ENCODE measurements at regions not wholly inside any gene's neighbourhood (a gene's known extent, or its start where the extent isn't known, plus 50 kb on each side); places are given as distances from the start of the nearest gene placed in this dataset.

GRCh38 chr4:102429553-102429952 lies 71.6 kb upstream of the NFKB1 start:
- H3K4me3 ChIP-seq (ENCODE audit: low read depth, low read length) = no peak overlapping the region
- TF ChIP-seq, protein P1, sequence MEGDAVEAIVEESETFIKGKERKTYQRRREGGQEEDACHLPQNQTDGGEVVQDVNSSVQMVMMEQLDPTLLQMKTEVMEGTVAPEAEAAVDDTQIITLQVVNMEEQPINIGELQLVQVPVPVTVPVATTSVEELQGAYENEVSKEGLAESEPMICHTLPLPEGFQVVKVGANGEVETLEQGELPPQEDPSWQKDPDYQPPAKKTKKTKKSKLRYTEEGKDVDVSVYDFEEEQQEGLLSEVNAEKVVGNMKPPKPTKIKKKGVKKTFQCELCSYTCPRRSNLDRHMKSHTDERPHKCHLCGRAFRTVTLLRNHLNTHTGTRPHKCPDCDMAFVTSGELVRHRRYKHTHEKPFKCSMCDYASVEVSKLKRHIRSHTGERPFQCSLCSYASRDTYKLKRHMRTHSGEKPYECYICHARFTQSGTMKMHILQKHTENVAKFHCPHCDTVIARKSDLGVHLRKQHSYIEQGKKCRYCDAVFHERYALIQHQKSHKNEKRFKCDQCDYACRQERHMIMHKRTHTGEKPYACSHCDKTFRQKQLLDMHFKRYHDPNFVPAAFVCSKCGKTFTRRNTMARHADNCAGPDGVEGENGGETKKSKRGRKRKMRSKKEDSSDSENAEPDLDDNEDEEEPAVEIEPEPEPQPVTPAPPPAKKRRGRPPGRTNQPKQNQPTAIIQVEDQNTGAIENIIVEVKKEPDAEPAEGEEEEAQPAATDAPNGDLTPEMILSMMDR (IDR thresholded peaks at IDR 0.05; ENCODE audit: borderline replicate concordance, insufficient read depth, low read depth, low read length) = no peak

DNA sequence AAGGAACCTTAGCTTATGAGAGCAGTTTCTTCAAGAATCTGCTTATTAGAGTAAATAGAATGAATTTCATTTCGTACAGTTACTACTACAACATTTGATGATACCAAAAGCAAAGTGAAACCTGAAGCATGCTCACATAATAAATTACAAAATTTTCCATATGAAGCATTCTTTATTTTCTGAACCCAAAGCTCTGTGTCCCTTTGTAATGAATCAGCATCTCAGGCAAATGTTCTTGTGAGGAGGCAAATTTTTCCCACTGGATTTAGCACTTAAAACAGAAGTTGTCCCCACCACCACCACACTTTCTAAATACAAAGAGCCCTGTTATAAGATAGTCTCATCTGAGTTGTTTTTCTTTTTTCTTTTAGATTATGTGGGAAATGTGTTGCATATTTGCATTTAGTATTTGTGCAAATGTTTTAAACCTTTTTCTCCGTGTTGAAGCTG lies 70.7 kb upstream of the NFKB1 start:
- TF ChIP-seq, protein P1 (IDR thresholded peaks at IDR 0.05; ENCODE audit: borderline replicate concordance, insufficient read depth, low read depth, low read length) = no peak
- peak overlapping the region; percentile 35 for H3K4me3 ChIP-seq (ENCODE audit: low read depth, low read length)

GRCh38 chr4:102431608-102431961 lies 69.6 kb upstream of the NFKB1 start:
- no peak overlapping the region for H3K4me3 ChIP-seq (ENCODE audit: low read depth, low read length)
- TF ChIP-seq, protein P1 (IDR thresholded peaks at IDR 0.05; ENCODE audit: borderline replicate concordance, insufficient read depth, low read depth, low read length) = no peak

DNA sequence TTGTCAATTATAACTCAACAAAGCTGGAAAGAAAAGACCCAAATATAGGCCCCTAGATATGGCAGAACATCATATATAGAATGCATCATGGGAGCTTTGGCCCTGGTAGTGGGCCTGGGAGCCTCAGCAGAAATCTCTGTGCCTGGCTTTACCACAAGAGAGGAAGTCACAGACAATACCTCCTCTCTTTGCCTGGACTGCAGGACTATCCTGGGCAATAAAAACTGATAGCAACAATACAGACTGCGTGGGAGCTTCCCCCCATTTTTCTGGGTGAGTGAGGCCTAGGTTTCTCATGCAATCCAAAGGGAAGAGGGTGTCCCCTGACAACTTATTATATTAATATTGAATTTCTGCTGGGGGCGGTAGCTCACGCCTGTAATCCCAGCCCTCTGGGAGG lies 64.0 kb upstream of the NFKB1 start:
- H3K4me3 ChIP-seq (ENCODE audit: low read depth, low read length) = no peak overlapping the region
- TF ChIP-seq, protein P1 (IDR thresholded peaks at IDR 0.05; ENCODE audit: borderline replicate concordance, insufficient read depth, low read depth, low read length) = no peak

DNA sequence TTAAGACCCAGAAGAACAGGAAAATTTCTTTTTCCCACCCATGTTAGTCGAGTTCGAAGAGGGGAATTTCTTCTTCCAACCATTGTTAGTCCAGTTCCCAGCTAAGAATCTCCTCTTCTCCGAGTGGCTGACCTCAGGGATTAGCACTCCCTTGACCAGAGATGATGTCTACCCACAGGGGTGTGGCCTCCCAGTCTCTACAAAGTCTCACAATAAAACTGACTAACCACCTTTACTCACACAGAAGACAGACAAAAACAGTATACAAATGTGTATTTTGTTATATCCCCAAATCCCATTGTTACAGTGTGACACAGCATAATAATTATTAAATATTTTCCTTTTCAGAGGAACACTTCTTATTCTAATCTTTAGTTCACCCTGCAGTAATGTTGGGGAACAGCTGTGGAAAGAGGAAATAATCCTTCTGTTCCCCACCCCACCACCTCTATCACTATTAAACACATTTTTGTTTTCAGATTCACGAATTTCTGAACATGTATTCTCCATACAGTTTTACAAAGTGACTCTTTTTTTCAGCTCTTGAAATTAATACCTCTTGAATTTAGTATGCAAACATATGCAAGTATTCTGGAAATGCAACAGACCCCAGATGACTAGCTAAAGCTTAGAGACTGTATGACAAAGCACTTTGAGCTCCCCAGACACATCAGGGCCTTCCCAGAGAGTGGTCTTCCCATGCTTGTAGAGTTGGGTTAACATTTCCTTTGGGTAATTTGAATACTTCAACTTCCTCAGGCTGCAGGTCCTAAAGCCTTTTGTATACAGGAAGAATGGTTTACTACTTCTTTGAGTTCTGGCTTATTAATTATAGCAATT lies 62.5 kb upstream of the NFKB1 start:
- TF ChIP-seq, protein P1 (IDR thresholded peaks at IDR 0.05; ENCODE audit: borderline replicate concordance, insufficient read depth, low read depth, low read length) = no peak
- no peak overlapping the region for H3K4me3 ChIP-seq (ENCODE audit: low read depth, low read length)

- TF ChIP-seq, protein P1 (IDR thresholded peaks at IDR 0.05; ENCODE audit: borderline replicate concordance, insufficient read depth, low read depth, low read length) = no peak
- no peak overlapping the region for H3K4me3 ChIP-seq (ENCODE audit: low read depth, low read length)
Measured at GRCh38 chr4:102439236-102439614, 61.9 kb upstream of the NFKB1 start.

- no peak overlapping the region for H3K4me3 ChIP-seq (ENCODE audit: low read depth, low read length)
- TF ChIP-seq, protein P1 (IDR thresholded peaks at IDR 0.05; ENCODE audit: borderline replicate concordance, insufficient read depth, low read depth, low read length) = no peak
Measured at GRCh38 chr4:102439812-102440211, 61.3 kb upstream of the NFKB1 start.

Measured in GM12875 (cell line).